GM21367 (cell line): ENCODE measurements at regions not wholly inside any gene's neighbourhood (a gene's known extent, or its start where the extent isn't known, plus 50 kb on each side); places are given as distances from the start of the nearest gene placed in this dataset.

Source experiments
- ATAC-seq: cut with Tn5 transposase; IDR thresholded peaks from one replicate; pipeline ENCODE4 v1.9.1; 2021; ENCODE audit not compliant: unreplicated experiment

DNA sequence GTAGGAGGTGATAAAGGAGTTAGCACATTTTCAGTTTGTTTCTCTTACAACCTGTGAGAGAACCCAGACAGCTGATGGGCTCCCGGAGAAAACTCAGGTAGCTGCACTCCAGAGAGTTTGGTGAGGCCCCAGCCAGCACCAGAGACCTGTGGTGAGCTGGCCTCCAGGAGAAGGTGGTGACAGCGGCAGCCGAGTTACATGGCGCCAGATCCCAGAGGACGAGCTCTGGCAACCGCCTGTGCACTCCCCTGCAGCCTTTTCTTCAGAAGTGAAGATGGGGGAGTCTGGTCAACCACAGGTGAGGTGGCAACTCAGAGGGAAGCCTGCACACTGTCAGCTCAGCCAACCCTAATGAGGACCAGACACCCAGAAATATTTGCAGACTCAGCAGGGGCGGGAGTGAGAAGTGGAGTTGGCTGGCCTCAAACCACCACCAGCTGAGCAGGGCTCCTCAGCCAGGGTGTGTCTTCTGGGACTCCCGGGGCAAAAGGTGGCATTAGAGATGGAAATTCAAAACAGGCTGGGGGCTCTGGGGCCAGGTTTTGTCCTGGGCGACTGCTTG is 209.7 kb downstream of the SETD4 start:
- ATAC-seq = no peak

GRCh38 chr21:35850029-35850428 is 210.3 kb downstream of the SETD4 start:
- ATAC-seq = no peak

DNA sequence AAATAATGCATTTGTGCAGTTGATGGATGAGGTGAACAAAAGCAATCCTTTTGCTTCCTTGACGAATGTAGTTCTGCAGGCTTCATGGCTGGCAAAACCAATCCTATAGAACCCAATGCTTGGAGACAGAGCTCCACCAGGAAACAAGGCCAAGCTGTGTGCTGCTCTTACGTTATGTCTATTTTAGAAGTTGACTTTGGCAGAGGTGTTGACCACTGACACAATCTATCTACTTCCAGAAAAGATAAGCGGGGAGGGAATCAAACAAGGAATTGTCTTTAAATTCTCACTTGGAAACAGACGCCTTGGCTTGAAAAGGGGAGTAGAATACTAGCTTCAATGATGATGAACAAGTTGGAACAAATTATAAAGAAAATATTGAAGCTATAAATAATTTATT is 211.2 kb downstream of the SETD4 start:
- no peak for ATAC-seq

DNA sequence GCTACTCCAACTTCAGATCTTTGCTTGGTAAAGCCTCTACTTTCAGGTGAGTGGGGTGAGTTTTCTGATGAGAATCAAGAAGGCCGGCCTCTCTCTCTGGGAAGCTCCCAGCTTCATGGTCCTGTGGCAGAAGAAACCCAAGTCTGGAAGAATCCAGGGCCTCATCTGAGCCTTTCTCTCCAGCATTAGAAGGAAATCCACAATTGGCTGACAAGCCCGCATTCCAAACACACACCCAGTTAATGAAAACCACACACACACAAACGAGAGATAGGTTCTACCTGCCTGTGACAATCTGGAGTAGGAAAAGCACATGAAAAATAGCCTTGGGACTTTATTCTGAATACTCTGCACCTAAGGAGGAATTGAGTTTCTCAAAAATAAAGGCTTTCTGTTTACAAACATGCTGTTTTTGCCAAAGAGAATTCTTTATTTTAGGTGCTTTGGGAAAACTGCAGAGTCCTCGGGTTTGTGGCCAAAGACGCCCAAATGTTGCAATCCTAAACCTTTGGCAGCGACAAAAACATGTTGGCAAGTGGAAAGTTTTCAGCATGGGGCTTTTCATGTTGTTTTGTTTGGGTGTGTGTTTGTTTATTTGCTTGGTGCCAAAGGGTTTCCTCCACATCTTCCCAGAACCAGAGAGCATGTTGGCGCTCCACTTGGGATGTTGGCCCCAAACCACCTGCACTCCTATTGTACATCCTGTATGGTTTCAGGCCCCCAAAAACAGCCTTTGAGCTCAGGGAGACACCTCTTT is 216.2 kb downstream of the SETD4 start:
- ATAC-seq = no peak

DNA sequence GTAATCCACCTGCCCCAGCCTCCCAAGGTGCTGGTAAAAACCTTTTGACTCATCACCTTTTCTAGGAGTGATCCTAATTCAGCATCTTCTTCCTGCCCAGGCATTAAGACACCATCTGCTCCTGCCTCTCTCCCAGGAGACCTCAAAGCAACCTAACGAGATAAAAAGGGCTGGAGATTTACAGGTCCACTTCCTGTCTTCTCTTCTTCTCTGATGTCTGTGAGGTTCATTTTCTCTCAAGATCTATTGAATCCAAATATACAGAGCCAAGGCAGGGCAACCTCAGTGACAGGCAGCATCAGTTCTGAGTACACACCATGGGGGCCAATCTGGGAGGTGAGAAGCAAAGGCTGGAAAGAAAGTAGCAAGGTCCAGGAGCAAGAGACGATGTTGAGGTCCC is 219.4 kb downstream of the SETD4 start:
- no peak for ATAC-seq

GRCh38 chr21:35840197-35840799 is 220.0 kb downstream of the SETD4 start:
- no peak for ATAC-seq

DNA sequence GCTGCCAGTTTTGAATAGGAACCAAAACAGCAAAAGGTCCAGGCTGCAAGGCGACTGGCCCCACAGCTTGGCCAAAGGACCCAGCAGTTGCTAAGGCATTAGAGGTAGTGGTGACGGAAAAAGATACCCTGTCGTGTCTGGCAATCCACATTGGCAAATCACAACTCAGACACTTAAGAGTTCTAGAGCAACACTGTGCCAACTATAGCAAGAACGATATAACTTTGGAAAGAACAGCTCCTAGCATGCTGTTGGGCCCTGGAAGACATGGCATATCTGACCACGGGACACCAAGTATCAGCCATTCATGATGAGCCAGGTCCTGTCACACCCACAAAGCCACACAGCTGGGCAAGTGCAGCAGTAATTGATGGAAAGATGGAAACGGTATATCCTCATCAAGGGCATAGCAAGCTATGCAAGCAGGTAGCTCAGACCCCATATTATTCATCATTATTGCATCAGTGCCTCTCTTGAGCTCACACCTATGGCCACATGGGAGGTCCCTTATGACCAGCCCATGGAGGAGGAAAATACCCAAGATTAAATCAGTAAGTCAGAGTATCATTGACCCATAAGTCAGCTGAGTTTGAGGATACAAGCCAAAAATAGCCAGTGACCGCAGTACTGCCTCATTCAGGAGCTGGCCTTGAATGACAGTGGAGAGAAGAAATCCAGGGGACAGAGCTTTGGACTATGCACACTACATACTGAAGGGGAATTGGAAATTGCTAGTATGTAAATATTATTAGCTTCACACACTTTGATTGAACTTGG is 221.2 kb downstream of the SETD4 start:
- ATAC-seq = no peak

GRCh38 chr21:35838350-35838749 is 222.0 kb downstream of the SETD4 start:
- no peak for ATAC-seq

DNA sequence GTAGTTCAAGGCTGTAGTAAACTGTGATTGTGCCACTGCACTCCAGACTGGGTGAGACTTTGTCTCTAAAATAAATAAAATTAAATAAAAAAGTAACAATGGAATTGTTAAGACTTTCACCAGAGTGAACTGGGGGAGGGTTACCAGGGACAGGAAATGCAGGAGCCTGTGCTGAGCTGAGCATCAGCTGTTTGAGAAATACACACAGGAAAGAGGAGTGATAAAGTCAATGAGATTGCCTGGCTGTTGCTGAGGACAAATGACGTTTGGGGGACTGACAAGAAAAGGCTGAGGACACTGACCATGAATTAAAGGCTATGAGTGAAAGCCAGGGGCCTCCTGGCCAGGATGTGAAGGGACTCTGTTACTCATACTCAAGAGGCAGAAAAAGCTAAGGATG is 226.3 kb downstream of the SETD4 start:
- ATAC-seq = no peak

DNA sequence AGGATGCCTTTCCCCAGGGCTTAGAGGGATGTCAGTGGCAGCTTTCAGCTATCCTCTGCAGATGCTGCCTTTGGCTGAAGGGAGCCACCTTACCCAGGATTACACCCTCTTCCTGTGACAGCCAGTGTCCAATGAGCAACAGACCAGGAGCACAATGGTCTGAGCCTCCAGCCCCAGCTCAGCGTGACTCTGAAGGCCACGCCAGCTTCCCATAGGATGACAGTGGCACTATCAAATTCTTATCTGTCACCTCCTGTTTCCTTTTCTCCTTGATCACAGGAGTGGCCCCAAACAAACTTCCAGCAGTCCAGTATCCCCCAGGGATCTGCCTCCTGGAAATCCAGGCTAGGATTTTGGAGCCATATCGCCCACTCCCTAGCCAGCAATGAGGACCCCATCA is 226.9 kb downstream of the SETD4 start:
- ATAC-seq = no peak

GRCh38 chr21:35831230-35831629 is 229.1 kb downstream of the SETD4 start:
- ATAC-seq = no peak

- no peak for ATAC-seq
These were observed 231.3 kb downstream of the SETD4 start for GRCh38 chr21:35829067-35829466.

DNA sequence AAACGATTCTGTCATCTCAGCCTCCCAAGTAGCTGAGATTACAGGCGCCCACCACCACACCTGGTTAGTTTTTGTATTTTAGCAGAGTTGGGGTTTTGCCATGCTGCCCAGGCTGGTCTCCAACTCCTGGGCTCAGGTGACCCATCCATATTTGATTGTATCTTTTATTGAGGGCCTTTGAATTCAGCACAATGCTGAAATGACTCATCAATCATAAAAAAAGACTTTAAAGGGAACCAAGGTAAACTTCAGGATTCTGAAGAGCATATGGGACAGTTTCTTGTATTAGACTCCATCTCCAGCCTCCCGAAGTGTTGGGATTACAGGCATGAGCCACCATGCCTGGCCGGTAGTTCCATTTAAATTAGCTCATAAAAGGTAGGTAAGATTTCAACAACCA is 232.2 kb downstream of the SETD4 start:
- ATAC-seq = no peak

GRCh38 chr21:35827004-35827403 is 233.3 kb downstream of the SETD4 start:
- no peak for ATAC-seq

- no peak for ATAC-seq
These were observed 234.7 kb downstream of the SETD4 start for GRCh38 chr21:35825370-35826353.

GRCh38 chr21:35824136-35824535 is 236.2 kb downstream of the SETD4 start:
- no peak for ATAC-seq

DNA sequence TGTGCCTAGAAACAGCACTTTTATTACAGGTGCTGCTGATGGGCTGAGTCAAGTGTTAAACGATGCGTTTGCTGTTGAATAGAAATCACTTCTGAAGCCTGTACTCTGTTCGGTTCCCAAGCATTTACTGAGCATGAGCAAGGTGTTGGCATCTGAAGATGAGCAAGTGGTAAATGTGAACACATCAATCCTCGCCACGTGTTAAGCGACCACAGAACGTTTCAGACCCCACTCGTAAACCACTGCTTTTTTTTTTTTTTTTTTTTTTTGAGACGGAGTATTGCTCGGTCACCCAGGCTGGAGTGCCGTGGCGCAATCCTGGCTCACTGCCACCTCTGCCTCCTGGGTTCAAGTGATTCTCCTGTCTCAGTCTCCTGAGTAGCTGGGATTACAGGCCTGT is 241.2 kb downstream of the SETD4 start:
- no peak for ATAC-seq

GRCh38 chr21:35818597-35818996 is 241.7 kb downstream of the SETD4 start:
- ATAC-seq = no peak

DNA sequence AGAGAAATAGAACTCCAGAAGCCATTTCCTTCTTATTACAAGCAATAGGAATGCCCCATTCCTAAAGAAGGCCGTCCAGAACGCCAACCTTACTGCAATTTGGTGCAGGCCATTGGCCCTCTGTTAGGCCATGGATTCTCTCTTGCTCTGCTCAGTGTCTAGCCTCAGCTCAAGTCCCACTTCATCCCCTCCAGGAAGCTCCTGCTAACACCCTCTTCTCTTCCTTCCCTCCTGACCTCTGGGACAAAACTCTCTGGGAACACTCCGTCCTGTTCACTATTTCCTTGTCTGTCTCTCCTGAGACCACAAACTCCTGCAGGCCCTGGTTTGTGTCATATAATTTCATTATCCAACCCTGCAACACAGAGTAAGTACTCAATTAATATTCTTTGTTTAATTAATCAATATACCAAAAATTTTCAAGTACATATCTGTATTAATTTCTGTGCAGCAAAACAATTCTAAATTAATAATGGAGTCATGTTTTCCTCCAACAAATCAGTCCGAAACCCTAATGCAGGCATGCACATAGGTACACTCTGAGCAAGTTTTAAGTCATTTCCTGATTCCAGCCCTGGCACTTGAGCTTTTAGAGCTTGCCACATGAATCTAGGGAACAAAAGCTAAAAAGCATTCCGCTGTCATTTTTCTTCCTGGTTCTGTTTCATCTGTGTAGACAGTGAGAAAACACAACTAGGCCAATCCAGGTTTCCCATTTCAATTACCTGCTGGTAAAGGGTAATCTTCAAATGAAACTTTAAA is 245.3 kb downstream of the SETD4 start:
- no peak for ATAC-seq

- no peak for ATAC-seq
These were observed 247.6 kb downstream of the SETD4 start for GRCh38 chr21:35812679-35813078.
